Prostate gland (tissue), 2 donors: ENCODE measurements at regions not wholly inside any gene's neighbourhood (a gene's known extent, or its start where the extent isn't known, plus 50 kb on each side); places are given as distances from the start of the nearest gene placed in this dataset.

Experiments used
- CTCF ChIP-seq, 4 experiments: fragments of 200-600 bp in 2 of 4; fragments of 450-650 bp in 2 of 4; sonication (generic) in 2 of 4; IDR thresholded peaks; 1 replicate in 3 of 4; 2 replicates in 1 of 4; pipeline ENCODE4 v1.5.1; 2016 to 2019; ENCODE audit warnings: antibody characterized with exemption in 4 of 4, mild to moderate bottlenecking in 2 of 4, moderate library complexity in 2 of 4
- POLR2A ChIP-seq: fragments of 450-650 bp; IDR thresholded peaks from one replicate; pipeline ENCODE4 v1.6.1; 2016; ENCODE audit warnings: antibody characterized with exemption, mild to moderate bottlenecking
- POLR2AphosphoS5 ChIP-seq: sonication (generic); formaldehyde crosslinking; IDR thresholded peaks from one replicate; pipeline ENCODE4 v1.6.1; 2017; ENCODE audit warnings: antibody characterized with exemption

GRCh38 chr1:227391211-227391610 is 72.9 kb upstream of the CDC42BPA start:
- TF ChIP-seq CTCF (IDR thresholded peaks at IDR 0.05) (no peak), POLR2A (no peak), POLR2AphosphoS5 (no peak)
